H9 (cell line): ENCODE measurements at regions not wholly inside any gene's neighbourhood (a gene's known extent, or its start where the extent isn't known, plus 50 kb on each side); places are given as distances from the start of the nearest gene placed in this dataset.

Experiments
- DNase-seq: peaks from one replicate; pipeline ENCODE4 v3.0.0-alpha.2; 2017
- H2AFZ ChIP-seq: one replicate; pipeline ENCODE4 v1.6.1; 2013; ENCODE audit warnings: mild to moderate bottlenecking, low read length, control low read depth, moderate library complexity
- H2AK5ac ChIP-seq: 2 replicates; pipeline ENCODE4 v1.6.1; 2013; ENCODE audit warnings: low read length, control low read depth, mixed read lengths; ENCODE audit not compliant: insufficient read length
- H2BK120ac ChIP-seq: one replicate; pipeline ENCODE4 v1.6.1; 2013; ENCODE audit warnings: low read depth, mild to moderate bottlenecking, low read length, control low read depth, inconsistent platforms; ENCODE audit not compliant: poor library complexity, severe bottlenecking
- H2BK12ac ChIP-seq: 2 replicates; pipeline ENCODE4 v1.6.1; 2013; ENCODE audit warnings: low read length, control low read depth, mixed read lengths, low read depth; ENCODE audit not compliant: insufficient read length
- H2BK15ac ChIP-seq: 2 replicates; pipeline ENCODE4 v1.6.1; 2013; ENCODE audit warnings: low read depth, low read length, control low read depth
- H2BK20ac ChIP-seq: one replicate; pipeline ENCODE4 v1.6.1; 2013; ENCODE audit warnings: low read depth, mild to moderate bottlenecking, low read length, control low read depth, inconsistent platforms; ENCODE audit not compliant: poor library complexity, severe bottlenecking
- H2BK5ac ChIP-seq: 2 replicates; pipeline ENCODE4 v1.6.1; 2013; ENCODE audit warnings: low read length, control low read depth, mixed read lengths; ENCODE audit not compliant: insufficient read length
- H3K14ac ChIP-seq: 2 replicates; pipeline ENCODE4 v1.6.1; 2013; ENCODE audit warnings: low read length, control low read depth; ENCODE audit not compliant: insufficient read depth
- H3K18ac ChIP-seq: 2 replicates; pipeline ENCODE4 v1.6.1; 2013; ENCODE audit warnings: low read depth, mild to moderate bottlenecking, mixed read lengths, low read length, control low read depth; ENCODE audit not compliant: insufficient read length
- H3K23ac ChIP-seq: 2 replicates; pipeline ENCODE4 v1.6.1; 2013; ENCODE audit warnings: low read length, control low read depth, mixed read lengths, low read depth; ENCODE audit not compliant: insufficient read length
- H3K23me2 ChIP-seq: 2 replicates; pipeline ENCODE4 v1.6.1; 2013; ENCODE audit warnings: low read depth, mild to moderate bottlenecking, mixed read lengths, low read length, control low read depth; ENCODE audit not compliant: insufficient read length, poor library complexity, severe bottlenecking
- H3K27ac ChIP-seq: 2 replicates; pipeline ENCODE4 v1.5.1; 2013; ENCODE audit warnings: low read length, control low read depth, mixed read lengths, low read depth; ENCODE audit not compliant: insufficient read length
- H3K27me3 ChIP-seq: 2 replicates; pipeline ENCODE4 v1.6.1; 2013; ENCODE audit warnings: low read length, control low read depth, inconsistent platforms; ENCODE audit not compliant: insufficient read depth
- H3K4ac ChIP-seq: 2 replicates; pipeline ENCODE4 v1.6.1; 2013; ENCODE audit warnings: low read depth, mild to moderate bottlenecking, control low read depth, inconsistent platforms, low read length, moderate library complexity
- H3K4me1 ChIP-seq: 2 replicates; pipeline ENCODE4 v1.6.1; 2013; ENCODE audit warnings: low read length, control low read depth, inconsistent platforms; ENCODE audit not compliant: insufficient read depth
- H3K4me2 ChIP-seq: 2 replicates; pipeline ENCODE4 v1.6.1; 2013; ENCODE audit warnings: low read length, control low read depth, mixed read lengths; ENCODE audit not compliant: insufficient read length, insufficient read depth
- H3K56ac ChIP-seq: 2 replicates; pipeline ENCODE4 v1.6.1; 2013; ENCODE audit warnings: low read depth, mild to moderate bottlenecking, mixed read lengths, low read length, control low read depth; ENCODE audit not compliant: insufficient read length
- H3K79me1 ChIP-seq: 2 replicates; pipeline ENCODE4 v1.6.1; 2013; ENCODE audit warnings: low read depth, mild to moderate bottlenecking, moderate library complexity, low read length, control low read depth, inconsistent platforms; ENCODE audit not compliant: insufficient read depth, poor library complexity, severe bottlenecking
- H3K79me2 ChIP-seq: 2 replicates; pipeline ENCODE4 v1.6.1; 2013; ENCODE audit warnings: low read length, control low read depth, inconsistent platforms; ENCODE audit not compliant: insufficient read depth
- H3K9ac ChIP-seq: 2 replicates; pipeline ENCODE4 v1.6.1; 2013; ENCODE audit warnings: low read length, control low read depth, mixed read lengths; ENCODE audit not compliant: insufficient read length; ENCODE audit errors: extremely low read depth
- H3K9me3 ChIP-seq: one replicate; pipeline ENCODE4 v1.6.1; 2013; ENCODE audit warnings: low read depth, low read length, inconsistent platforms; ENCODE audit not compliant: control insufficient read depth
- H3T11ph ChIP-seq: one replicate; pipeline ENCODE4 v1.6.1; 2013; ENCODE audit warnings: mild to moderate bottlenecking, low read length, control low read depth, inconsistent platforms
- H4K20me1 ChIP-seq: one replicate; pipeline ENCODE4 v1.6.1; 2013; ENCODE audit not compliant: control insufficient read depth, insufficient read length, insufficient read depth
- H4K5ac ChIP-seq: 2 replicates; pipeline ENCODE4 v1.6.1; 2013; ENCODE audit warnings: low read depth, mild to moderate bottlenecking, mixed read lengths, low read length, control low read depth; ENCODE audit not compliant: insufficient read length
- H4K8ac ChIP-seq: replicated peaks from 2 replicates; pipeline ENCODE4 v1.6.1; 2013; ENCODE audit warnings: low read length, control low read depth, mixed read lengths, low read depth; ENCODE audit not compliant: insufficient read length
- H4K91ac ChIP-seq: 2 replicates; pipeline ENCODE4 v1.6.1; 2013; ENCODE audit warnings: low read depth, mild to moderate bottlenecking, moderate library complexity, mixed read lengths, low read length, control low read depth; ENCODE audit not compliant: insufficient read length
- H3K27ac Mint-ChIP-seq, 3 experiments: 2 replicates in 2 of 3; 3 replicates in 1 of 3; pipeline ENCODE4 v1.8.0; 2020 to 2021; ENCODE audit warnings: mixed read lengths in 3 of 3, mild to moderate bottlenecking in 1 of 3, moderate library complexity in 1 of 3
- H3K27me3 Mint-ChIP-seq: 2 replicates; pipeline ENCODE4 v1.8.0; 2021; ENCODE audit warnings: low read depth, mild to moderate bottlenecking, moderate library complexity, mixed read lengths
- H3K36me3 Mint-ChIP-seq, 3 experiments: 2 replicates in 2 of 3; 3 replicates in 1 of 3; pipeline ENCODE4 v1.8.0; 2020 to 2021; ENCODE audit warnings: low read depth in 3 of 3, mixed read lengths in 3 of 3; ENCODE audit not compliant: insufficient read depth in 1 of 3
- H3K4me1 Mint-ChIP-seq, 2 experiments: 2 replicates each; pipeline ENCODE4 v1.8.0; 2020; ENCODE audit warnings: mixed read lengths in 2 of 2
- H3K4me3 Mint-ChIP-seq, 2 experiments: 2 replicates in 1 of 2; 3 replicates in 1 of 2; pipeline ENCODE4 v1.8.0; 2020 to 2021; ENCODE audit warnings: mild to moderate bottlenecking in 2 of 2, mixed read lengths in 2 of 2, moderate library complexity in 1 of 2
- H3K9me3 Mint-ChIP-seq, 2 experiments: 2 replicates in 1 of 2; 3 replicates in 1 of 2; pipeline ENCODE4 v1.8.0; 2020; ENCODE audit warnings: mild to moderate bottlenecking in 2 of 2, mixed read lengths in 2 of 2, moderate library complexity in 1 of 2
- CTCF ChIP-seq: fragments of 200-600 bp; sonication (generic); conservative IDR thresholded peaks from 3 replicates; pipeline ENCODE4 v1.8.0; 2021; ENCODE audit warnings: antibody characterized with exemption, mild to moderate bottlenecking
- WGBS: extraction: QIAGEN DNeasy Blood & Tissue Kit; methylation state at CpG from one replicate; pipeline ENCODE4 v1.1.7; 2013; ENCODE audit warnings: missing lambda C conversion rate, low lambda C conversion rate, mixed read lengths; ENCODE audit not compliant: insufficient read length; ENCODE audit errors: extremely low coverage; 5-methylcytosine and 5-hydroxymethylcytosine counted together

- H3K27ac Mint-ChIP-seq, result no peak overlapping the region
- H3K9me3 Mint-ChIP-seq, result no peaks in the 10 kb centered on the region
Measured at GRCh38 chr3:3641877-3642455, 157.3 kb upstream of the LRRN1 start.

More at GRCh38 chr3:3641877-3642455, 157.3 kb upstream of the LRRN1 start:
- Histone ChIP-seq H3K9ac (no peak overlapping the region), H3K4me1 (no peaks in the 10 kb centered on the region), H4K8ac (no peak overlapping the region), H2AK5ac (no peak overlapping the region), H4K91ac (no peak overlapping the region), H4K20me1 (no peaks in the 10 kb centered on the region), H4K5ac (no peak overlapping the region), H2BK15ac (no peak overlapping the region), H3K14ac (no peak overlapping the region), H3K18ac (no peak overlapping the region), H2BK5ac (no peak overlapping the region), H3K9me3 (no peaks in the 10 kb centered on the region), H3K4ac (no peak overlapping the region), H2BK20ac (no peak overlapping the region), H3K27ac (no peak overlapping the region), H2BK120ac (no peak overlapping the region), H2AFZ (no peak overlapping the region), H3K27me3 (no peaks in the 10 kb centered on the region), H3K4me2 (no peak overlapping the region), H2BK12ac (no peak overlapping the region), H3K23me2 (no peaks in the 10 kb centered on the region), H3K79me1 (no peaks in the 10 kb centered on the region), H3K79me2 (no peaks in the 10 kb centered on the region), H3K23ac (no peak overlapping the region), H3K56ac (no peak overlapping the region), H3T11ph (no peak overlapping the region)
- no CpG with 5 or more reads among the region's 5 CpGs for WGBS
- peaks cover 0 to 1% of the 10 kb centered on the region in 2 experiments; a peak in 1 of 4 replicates for H3K4me1 Mint-ChIP-seq
- peaks cover 1% of the 10 kb centered on the region for H3K27me3 Mint-ChIP-seq
- H3K36me3 Mint-ChIP-seq, result no peaks in the 10 kb centered on the region
- no peak for DNase-seq
- no peak overlapping the region for H3K4me3 Mint-ChIP-seq
- no peak for TF ChIP-seq CTCF
